ENCODE measurements at regions not wholly inside any gene's neighbourhood (a gene's known extent, or its start where the extent isn't known, plus 50 kb on each side); places are given as distances from the start of the nearest gene placed in this dataset.

- no peak for TF ChIP-seq CTCF (IDR thresholded peaks at IDR 0.05)
- no peak for TF ChIP-seq POLR2A (IDR thresholded peaks at IDR 0.05)
Observed at GRCh38 chr1:192927496-192927895, 118.7 kb downstream of the RGS2 start.
